ENCODE measurements at regions not wholly inside any gene's neighbourhood (a gene's known extent, or its start where the extent isn't known, plus 50 kb on each side); places are given as distances from the start of the nearest gene placed in this dataset.

DNA sequence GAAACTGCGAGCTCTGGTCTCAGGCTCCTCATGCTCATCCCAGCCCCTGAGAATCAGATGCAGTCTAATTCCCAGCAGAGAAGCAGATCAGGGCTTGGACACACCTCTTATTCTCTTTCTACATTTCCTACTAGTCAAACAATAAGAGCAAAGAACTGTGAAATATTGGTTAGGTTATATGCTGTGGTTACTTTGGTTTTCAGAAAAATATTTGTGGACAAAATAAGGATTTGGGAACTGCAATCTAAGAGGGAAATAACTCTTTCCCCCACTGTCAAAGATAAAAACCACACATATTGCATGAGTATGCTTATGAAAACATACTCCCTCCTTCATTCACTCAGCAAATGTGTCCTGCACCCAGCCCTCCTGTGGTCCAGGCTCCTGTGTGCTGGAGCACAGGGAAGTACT lies 164.5 kb upstream of the S1PR3 start:
- H3K4ac ChIP-seq (ENCODE audit: low read depth, low read length) = no peak overlapping the region
- no peak overlapping the region for H2BK5ac ChIP-seq (ENCODE audit: insufficient read length, low read length)
- no peak overlapping the region for H3K4me2 ChIP-seq (ENCODE audit: insufficient read depth, insufficient read length, low read length)
- Mint-ChIP-seq H3K27ac (no peak overlapping the region), H3K9me3 (peaks cover 0 to 2% of the 10 kb centered on the region in 2 experiments; a peak in 1 of 5 replicates), H3K4me1 (peaks cover 2 to 4% of the 10 kb centered on the region in 2 experiments), H3K27me3 (ENCODE audit: low read depth) (peaks cover 6% of the 10 kb centered on the region; the same call in 1 of the 2 replicates), H3K4me3 (no peak overlapping the region), H3K36me3 (ENCODE audit: insufficient read depth in 1 of 3, low read depth in 3 of 3) (peaks cover 0 to 1% (median 0%) of the 10 kb centered on the region in 3 experiments; a peak in 1 of 7 replicates)
- H3K23me2 ChIP-seq (ENCODE audit: insufficient read length, low read depth, low read length, poor library complexity, severe bottlenecking) = no peaks in the 10 kb centered on the region
- WGBS (ENCODE audit: extremely low coverage, insufficient read length, low lambda C conversion rate) = no CpG with 5 or more reads among the region's 1 CpG
- TF ChIP-seq, protein P1, sequence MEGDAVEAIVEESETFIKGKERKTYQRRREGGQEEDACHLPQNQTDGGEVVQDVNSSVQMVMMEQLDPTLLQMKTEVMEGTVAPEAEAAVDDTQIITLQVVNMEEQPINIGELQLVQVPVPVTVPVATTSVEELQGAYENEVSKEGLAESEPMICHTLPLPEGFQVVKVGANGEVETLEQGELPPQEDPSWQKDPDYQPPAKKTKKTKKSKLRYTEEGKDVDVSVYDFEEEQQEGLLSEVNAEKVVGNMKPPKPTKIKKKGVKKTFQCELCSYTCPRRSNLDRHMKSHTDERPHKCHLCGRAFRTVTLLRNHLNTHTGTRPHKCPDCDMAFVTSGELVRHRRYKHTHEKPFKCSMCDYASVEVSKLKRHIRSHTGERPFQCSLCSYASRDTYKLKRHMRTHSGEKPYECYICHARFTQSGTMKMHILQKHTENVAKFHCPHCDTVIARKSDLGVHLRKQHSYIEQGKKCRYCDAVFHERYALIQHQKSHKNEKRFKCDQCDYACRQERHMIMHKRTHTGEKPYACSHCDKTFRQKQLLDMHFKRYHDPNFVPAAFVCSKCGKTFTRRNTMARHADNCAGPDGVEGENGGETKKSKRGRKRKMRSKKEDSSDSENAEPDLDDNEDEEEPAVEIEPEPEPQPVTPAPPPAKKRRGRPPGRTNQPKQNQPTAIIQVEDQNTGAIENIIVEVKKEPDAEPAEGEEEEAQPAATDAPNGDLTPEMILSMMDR (conservative IDR thresholded peaks at IDR 0.05) = no peak
- no peak overlapping the region for H3K56ac ChIP-seq (ENCODE audit: insufficient read length, low read depth, low read length)
- H3K18ac ChIP-seq (ENCODE audit: insufficient read length, low read depth, low read length) = no peak overlapping the region
- H3K23ac ChIP-seq (ENCODE audit: insufficient read length, low read depth, low read length) = no peak overlapping the region
- DNase-seq = no peak
- no peaks in the 10 kb centered on the region for H3K9me3 ChIP-seq (ENCODE audit: control insufficient read depth, low read depth, low read length)
- H3T11ph ChIP-seq (ENCODE audit: low read length) = no peak overlapping the region
- no peak overlapping the region for H2AFZ ChIP-seq (ENCODE audit: low read length)
- no peaks in the 10 kb centered on the region for H3K79me1 ChIP-seq (ENCODE audit: insufficient read depth, low read depth, low read length, poor library complexity, severe bottlenecking)
- no peak overlapping the region for H2BK15ac ChIP-seq (ENCODE audit: low read depth, low read length)
- H2BK120ac ChIP-seq (ENCODE audit: low read depth, low read length, poor library complexity, severe bottlenecking) = no peak overlapping the region
- H3K14ac ChIP-seq (ENCODE audit: insufficient read depth, low read length) = no peak overlapping the region
- H3K27me3 ChIP-seq (ENCODE audit: insufficient read depth, low read length) = no peaks in the 10 kb centered on the region
- H3K9ac ChIP-seq (ENCODE audit: extremely low read depth, insufficient read length, low read length) = no peak overlapping the region
- H2BK20ac ChIP-seq (ENCODE audit: low read depth, low read length, poor library complexity, severe bottlenecking) = no peak overlapping the region
- no peaks in the 10 kb centered on the region; the same call in 1 of the 2 replicates for H3K4me1 ChIP-seq (ENCODE audit: insufficient read depth, low read length)
- H3K27ac ChIP-seq (ENCODE audit: insufficient read length, low read depth, low read length) = no peak overlapping the region
- H4K20me1 ChIP-seq (ENCODE audit: control insufficient read depth, insufficient read depth, insufficient read length) = no peaks in the 10 kb centered on the region
- H3K79me2 ChIP-seq (ENCODE audit: insufficient read depth, low read length) = no peaks in the 10 kb centered on the region
- H2BK12ac ChIP-seq (ENCODE audit: insufficient read length, low read depth, low read length) = no peak overlapping the region
- H2AK5ac ChIP-seq (ENCODE audit: insufficient read length, low read length) = no peak overlapping the region
- H4K5ac ChIP-seq (ENCODE audit: insufficient read length, low read depth, low read length) = no peak overlapping the region
- no peak overlapping the region for H4K91ac ChIP-seq (ENCODE audit: insufficient read length, low read depth, low read length)
- no peak overlapping the region for H4K8ac ChIP-seq (replicated peaks; ENCODE audit: insufficient read length, low read depth, low read length)

Measured in H9 (cell line).